ENCODE measurements at regions not wholly inside any gene's neighbourhood (a gene's known extent, or its start where the extent isn't known, plus 50 kb on each side); places are given as distances from the start of the nearest gene placed in this dataset.

DNA sequence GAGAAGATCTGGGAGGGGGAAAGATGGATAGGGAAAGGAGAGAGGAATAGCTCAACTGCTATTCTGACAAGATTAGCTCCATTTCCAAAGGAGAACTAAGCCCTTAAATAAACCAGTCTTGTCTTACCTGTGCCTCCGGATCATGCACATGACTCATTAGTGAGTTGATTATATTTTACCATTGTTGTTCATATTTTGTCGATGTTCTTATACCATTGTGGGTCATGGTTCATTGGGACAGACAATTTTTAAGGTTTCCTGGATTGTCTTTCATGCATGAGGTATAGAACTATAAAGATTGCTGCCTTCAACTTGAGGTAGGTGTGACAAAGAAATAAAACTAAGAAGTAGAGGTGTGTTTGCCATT lies 243.0 kb upstream of the ATP2B1 start:
- Histone ChIP-seq H3K36me3 (ENCODE audit: control insufficient read depth, low read length) (no peaks in the 10 kb centered on the region), H3K27me3 (ENCODE audit: control insufficient read depth, low read length) (no peaks in the 10 kb centered on the region), H3F3A (ENCODE audit: control insufficient read depth, insufficient read depth) (no peaks in the 10 kb centered on the region), H3K9me2 (replicated peaks; ENCODE audit: control insufficient read depth, low read length) (no peaks in the 10 kb centered on the region), H3K27ac (ENCODE audit: low read depth, low read length) (no peak overlapping the region), H3K79me2 (ENCODE audit: control insufficient read depth, low read length) (no peaks in the 10 kb centered on the region), H3K4me3 (ENCODE audit: low read length) (no peak overlapping the region), H3K4me1 (ENCODE audit: control insufficient read depth, low read length) (peaks cover 34% of the 10 kb centered on the region), H4K20me1 (ENCODE audit: control insufficient read depth, insufficient read depth, low read depth, low read length) (no peaks in the 10 kb centered on the region), H3K4me2 (ENCODE audit: low read length) (no peak overlapping the region), H3K9me3 (ENCODE audit: control insufficient read depth, insufficient read depth, low read length) (no peaks in the 10 kb centered on the region)
- TF ChIP-seq EZH2phosphoT487 (IDR thresholded peaks at IDR 0.05; ENCODE audit: borderline replicate concordance, low read length) = no peak
- TF ChIP-seq, protein P1, sequence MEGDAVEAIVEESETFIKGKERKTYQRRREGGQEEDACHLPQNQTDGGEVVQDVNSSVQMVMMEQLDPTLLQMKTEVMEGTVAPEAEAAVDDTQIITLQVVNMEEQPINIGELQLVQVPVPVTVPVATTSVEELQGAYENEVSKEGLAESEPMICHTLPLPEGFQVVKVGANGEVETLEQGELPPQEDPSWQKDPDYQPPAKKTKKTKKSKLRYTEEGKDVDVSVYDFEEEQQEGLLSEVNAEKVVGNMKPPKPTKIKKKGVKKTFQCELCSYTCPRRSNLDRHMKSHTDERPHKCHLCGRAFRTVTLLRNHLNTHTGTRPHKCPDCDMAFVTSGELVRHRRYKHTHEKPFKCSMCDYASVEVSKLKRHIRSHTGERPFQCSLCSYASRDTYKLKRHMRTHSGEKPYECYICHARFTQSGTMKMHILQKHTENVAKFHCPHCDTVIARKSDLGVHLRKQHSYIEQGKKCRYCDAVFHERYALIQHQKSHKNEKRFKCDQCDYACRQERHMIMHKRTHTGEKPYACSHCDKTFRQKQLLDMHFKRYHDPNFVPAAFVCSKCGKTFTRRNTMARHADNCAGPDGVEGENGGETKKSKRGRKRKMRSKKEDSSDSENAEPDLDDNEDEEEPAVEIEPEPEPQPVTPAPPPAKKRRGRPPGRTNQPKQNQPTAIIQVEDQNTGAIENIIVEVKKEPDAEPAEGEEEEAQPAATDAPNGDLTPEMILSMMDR (IDR thresholded peaks at IDR 0.05; ENCODE audit: low read depth, low read length, poor library complexity, severe bottlenecking) = no peak

DNA sequence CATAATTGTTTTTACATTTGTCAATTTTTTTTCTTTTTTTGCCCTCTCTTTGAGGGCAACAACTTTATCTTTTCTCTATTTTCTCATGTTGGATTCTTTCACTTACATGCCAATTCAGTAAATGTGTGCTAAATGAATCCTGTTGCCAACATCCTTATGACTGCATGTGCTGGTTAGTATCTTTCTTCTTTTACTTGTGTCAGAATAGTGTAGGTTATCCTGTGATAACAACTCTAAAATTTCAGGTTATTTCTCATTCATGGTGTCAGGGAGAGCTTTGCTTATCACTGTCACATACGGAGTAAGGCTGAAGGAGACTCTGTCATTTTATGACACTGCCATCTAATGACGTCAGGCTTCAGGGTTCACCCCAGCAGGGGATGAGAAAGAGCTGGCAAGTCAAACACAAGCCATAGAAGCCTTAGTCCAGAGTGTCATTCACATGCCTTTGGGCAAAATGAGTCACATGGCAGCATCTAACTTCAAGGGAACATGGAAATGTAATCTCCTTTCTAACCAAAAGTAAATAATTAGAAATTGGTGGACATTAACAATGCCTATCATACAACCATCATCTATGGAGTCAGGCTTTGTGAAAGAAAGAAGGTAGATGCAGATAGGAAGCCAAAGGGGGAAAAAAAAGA lies 242.5 kb upstream of the ATP2B1 start:
- Histone ChIP-seq H3K27me3 (ENCODE audit: control insufficient read depth, low read length) (no peaks in the 10 kb centered on the region), H3K27ac (ENCODE audit: low read depth, low read length) (no peak overlapping the region), H3K4me2 (ENCODE audit: low read length) (no peak overlapping the region), H3K9me3 (ENCODE audit: control insufficient read depth, insufficient read depth, low read length) (no peaks in the 10 kb centered on the region), H3K4me1 (ENCODE audit: control insufficient read depth, low read length) (peaks cover 34% of the 10 kb centered on the region), H4K20me1 (ENCODE audit: control insufficient read depth, insufficient read depth, low read depth, low read length) (no peaks in the 10 kb centered on the region), H3K36me3 (ENCODE audit: control insufficient read depth, low read length) (no peaks in the 10 kb centered on the region), H3K79me2 (ENCODE audit: control insufficient read depth, low read length) (no peaks in the 10 kb centered on the region), H3K9me2 (replicated peaks; ENCODE audit: control insufficient read depth, low read length) (no peaks in the 10 kb centered on the region), H3K4me3 (ENCODE audit: low read length) (no peak overlapping the region), H3F3A (ENCODE audit: control insufficient read depth, insufficient read depth) (no peaks in the 10 kb centered on the region)
- TF ChIP-seq EZH2phosphoT487 (IDR thresholded peaks at IDR 0.05; ENCODE audit: borderline replicate concordance, low read length) = no peak
- TF ChIP-seq, protein P1 (IDR thresholded peaks at IDR 0.05; ENCODE audit: low read depth, low read length, poor library complexity, severe bottlenecking) = no peak

DNA sequence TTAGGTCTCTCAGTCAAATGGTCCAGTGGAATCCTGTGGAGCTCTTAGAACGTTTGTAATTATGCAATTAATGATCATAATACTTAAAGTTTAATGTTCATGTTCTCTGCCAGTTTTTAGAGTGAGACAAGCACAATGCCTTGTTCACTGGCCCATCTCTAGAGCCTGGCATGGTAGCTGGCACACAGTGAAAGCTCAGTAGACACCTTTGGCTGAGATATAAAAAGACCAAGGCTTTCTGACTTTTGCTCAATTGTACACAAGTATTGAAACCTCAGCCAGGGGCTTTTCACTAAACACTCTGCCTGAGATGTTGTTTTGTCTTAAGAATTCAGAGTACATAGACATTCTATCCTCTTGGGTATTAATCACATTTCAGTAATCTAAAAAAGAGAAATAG lies 241.8 kb upstream of the ATP2B1 start:
- Histone ChIP-seq H4K20me1 (ENCODE audit: control insufficient read depth, insufficient read depth, low read depth, low read length) (no peaks in the 10 kb centered on the region), H3F3A (ENCODE audit: control insufficient read depth, insufficient read depth) (no peaks in the 10 kb centered on the region), H3K4me2 (ENCODE audit: low read length) (0 out of 2 replicates have a peak overlapping the region, but pooled peaks have one; percentile 6), H3K36me3 (ENCODE audit: control insufficient read depth, low read length) (no peaks in the 10 kb centered on the region), H3K4me1 (ENCODE audit: control insufficient read depth, low read length) (peaks cover 34% of the 10 kb centered on the region), H3K79me2 (ENCODE audit: control insufficient read depth, low read length) (no peaks in the 10 kb centered on the region), H3K27me3 (ENCODE audit: control insufficient read depth, low read length) (no peaks in the 10 kb centered on the region), H3K9me3 (ENCODE audit: control insufficient read depth, insufficient read depth, low read length) (no peaks in the 10 kb centered on the region), H3K27ac (ENCODE audit: low read depth, low read length) (no peak overlapping the region), H3K4me3 (ENCODE audit: low read length) (no peak overlapping the region), H3K9me2 (replicated peaks; ENCODE audit: control insufficient read depth, low read length) (no peaks in the 10 kb centered on the region)
- TF ChIP-seq, protein P1 (IDR thresholded peaks at IDR 0.05; ENCODE audit: low read depth, low read length, poor library complexity, severe bottlenecking) = no peak
- no peak for TF ChIP-seq EZH2phosphoT487 (IDR thresholded peaks at IDR 0.05; ENCODE audit: borderline replicate concordance, low read length)
